C4-2B (cell line): ENCODE measurements at regions not wholly inside any gene's neighbourhood (a gene's known extent, or its start where the extent isn't known, plus 50 kb on each side); places are given as distances from the start of the nearest gene placed in this dataset.

Source experiments
- CTCF ChIP-seq: fragments of 450-650 bp; conservative IDR thresholded peaks from 2 replicates; pipeline ENCODE4 v1.5.1; 2017; ENCODE audit warnings: mild to moderate bottlenecking
- ZFX ChIP-seq: fragments of 450-650 bp; IDR thresholded peaks from 2 replicates; pipeline ENCODE4 v1.6.1; 2017

GRCh38 chr12:41739066-41739465 is 405.6 kb downstream of the GXYLT1 start:
- TF ChIP-seq CTCF (no peak), ZFX (no peak)
